T-helper 2 cell treated with Interferon-gamma antibody and Interleukin-4, amounts not matched to agents 100 ng/mL and 5 ng/mL, for 36 hours (primary cell): ENCODE measurements at regions not wholly inside any gene's neighbourhood (a gene's known extent, or its start where the extent isn't known, plus 50 kb on each side); places are given as distances from the start of the nearest gene placed in this dataset.

Experiments
- intact Hi-C: fragments of 100-400 bp; cut with micrococcal nuclease; formaldehyde crosslinking; loops from one replicate; pipeline ENCODE4 v1.15.1; 2023

- intact Hi-C loops, result no loop called here
Observed at GRCh38 chr5:167472566-167473108, 818.8 kb upstream of the WWC1 start.

GRCh38 chr5:167478188-167478587 is 813.3 kb upstream of the WWC1 start:
- intact Hi-C loops, result no loop called here

- intact Hi-C loops, result no loop called here
Observed at GRCh38 chr5:167479779-167480178, 811.7 kb upstream of the WWC1 start.

- intact Hi-C loops, result no loop called here
Observed at GRCh38 chr5:167481345-167481744, 810.1 kb upstream of the WWC1 start.

GRCh38 chr5:167482555-167482954 is 808.9 kb upstream of the WWC1 start:
- intact Hi-C loops, result no loop called here

- intact Hi-C loops, result no loop called here
Observed at GRCh38 chr5:167485061-167485774, 806.2 kb upstream of the WWC1 start.

- intact Hi-C loops, result no loop called here
Observed at GRCh38 chr5:167488371-167488770, 803.1 kb upstream of the WWC1 start.

GRCh38 chr5:167489202-167489601 is 802.2 kb upstream of the WWC1 start:
- intact Hi-C loops, result no loop called here

GRCh38 chr5:167503926-167504720 is 787.3 kb upstream of the WWC1 start:
- intact Hi-C loops, result no loop called here

- intact Hi-C loops, result no loop called here
Observed at GRCh38 chr5:167507463-167508233, 783.8 kb upstream of the WWC1 start.

- intact Hi-C loops, result no loop called here
Observed at GRCh38 chr5:167509076-167509475, 782.4 kb upstream of the WWC1 start.

GRCh38 chr5:167511276-167511675 is 780.2 kb upstream of the WWC1 start:
- intact Hi-C loops, result no loop called here

- intact Hi-C loops, result no loop called here
Observed at GRCh38 chr5:167512111-167512510, 779.3 kb upstream of the WWC1 start.

GRCh38 chr5:167513381-167513780 is 778.1 kb upstream of the WWC1 start:
- intact Hi-C loops, result no loop called here

GRCh38 chr5:167514461-167514860 is 777.0 kb upstream of the WWC1 start:
- intact Hi-C loops, result no loop called here

GRCh38 chr5:167525004-167525403 is 766.4 kb upstream of the WWC1 start:
- intact Hi-C loops, result no loop called here

- intact Hi-C loops, result no loop called here
Observed at GRCh38 chr5:167528651-167529050, 762.8 kb upstream of the WWC1 start.

GRCh38 chr5:167530548-167530947 is 760.9 kb upstream of the WWC1 start:
- intact Hi-C loops, result no loop called here

GRCh38 chr5:167533814-167534795 is 757.3 kb upstream of the WWC1 start:
- intact Hi-C loops, result no loop called here

- intact Hi-C loops, result no loop called here
Observed at GRCh38 chr5:167539747-167540146, 751.7 kb upstream of the WWC1 start.

- intact Hi-C loops, result no loop called here
Observed at GRCh38 chr5:167546270-167546669, 745.2 kb upstream of the WWC1 start.
